Activated CD4-positive, alpha-beta T cell treated with anti-CD3 and anti-CD28 coated beads, Interleukin-2, amount 10 ng/mL, durations not matched to agents 7 days and 5 days (primary cell): ENCODE measurements at regions not wholly inside any gene's neighbourhood (a gene's known extent, or its start where the extent isn't known, plus 50 kb on each side); places are given as distances from the start of the nearest gene placed in this dataset.
A peak's percentile ranks its signal among the peaks of the same experiment; 100 is the strongest.

ENCODE experiments used
- CTCF ChIA-PET: fragments of 350-600 bp; sonication (Branson Sonifier 250); formaldehyde crosslinking; loops from one replicate; lab custom pipeline; 2021; ENCODE audit warnings: antibody characterized with exemption; lab: Charles Lee
- POLR2A ChIA-PET: fragments of 350-600 bp; sonication (Branson Sonifier 250); formaldehyde crosslinking; loops from one replicate; lab custom pipeline; 2021; ENCODE audit warnings: antibody characterized with exemption; lab: Charles Lee
- DNase-seq: peaks from one replicate; pipeline ENCODE4 v3.0.0-alpha.2; 2020
- H3K27ac Mint-ChIP-seq: one replicate; pipeline ENCODE4 v1.8.0; 2021; ENCODE audit warnings: mild to moderate bottlenecking, moderate library complexity, mixed read lengths
- H3K27me3 Mint-ChIP-seq: one replicate; pipeline ENCODE4 v1.8.0; 2021; ENCODE audit warnings: mixed read lengths
- H3K36me3 Mint-ChIP-seq: one replicate; pipeline ENCODE4 v1.8.0; 2021; ENCODE audit warnings: low read depth, mixed read lengths
- H3K4me1 Mint-ChIP-seq: one replicate; pipeline ENCODE4 v1.8.0; 2021; ENCODE audit warnings: mixed read lengths
- H3K4me3 Mint-ChIP-seq: one replicate; pipeline ENCODE4 v1.8.0; 2021; ENCODE audit warnings: mild to moderate bottlenecking, moderate library complexity, mixed read lengths
- H3K9me3 Mint-ChIP-seq: one replicate; pipeline ENCODE4 v1.8.0; 2021; ENCODE audit warnings: mixed read lengths

DNA sequence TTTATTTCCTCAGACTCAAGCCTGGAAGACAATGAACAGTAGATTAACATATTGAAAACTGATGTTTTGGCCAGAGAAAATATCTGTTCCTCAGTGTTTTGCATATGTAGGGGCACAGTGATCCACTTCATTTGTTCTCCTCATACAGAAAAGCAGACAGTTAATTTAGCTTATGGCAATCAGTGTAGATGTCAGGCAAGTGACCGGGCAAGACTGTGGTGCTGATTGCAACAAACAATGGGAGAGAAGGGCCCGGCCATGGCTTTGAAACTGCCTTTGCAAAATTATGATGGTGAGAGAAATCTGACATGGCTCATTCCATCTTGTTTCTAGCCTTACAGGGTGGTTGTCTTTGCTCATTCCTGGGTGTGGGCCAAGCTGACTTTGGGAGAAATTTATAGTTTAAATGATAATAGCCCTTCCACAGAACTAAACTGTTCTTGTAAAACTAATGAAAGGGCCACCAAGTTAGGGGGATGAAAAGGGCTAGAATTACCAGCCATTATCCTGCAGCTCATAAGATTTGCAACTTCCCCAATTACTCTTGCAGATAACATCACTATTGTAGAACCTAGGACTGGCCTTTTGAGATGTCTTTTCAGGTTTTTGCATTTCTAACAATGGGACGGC lies 220.3 kb downstream of the KTN1 start:
- Mint-ChIP-seq H3K4me1 (peaks cover 30% of the 10 kb centered on the region), H3K36me3 (peaks cover 6% of the 10 kb centered on the region), H3K9me3 (peaks cover 18% of the 10 kb centered on the region), H3K27ac (no peak overlapping the region), H3K4me3 (no peak overlapping the region), H3K27me3 (no peaks in the 10 kb centered on the region)
- POLR2A ChIA-PET, result no interaction called here
- DNase-seq, result no peak
- CTCF ChIA-PET, result interaction anchor here (1.3 kb wide), 1 partner anchor 21 kb away, joined by 3 read pairs; no protein-coding TSS in a partner anchor

DNA sequence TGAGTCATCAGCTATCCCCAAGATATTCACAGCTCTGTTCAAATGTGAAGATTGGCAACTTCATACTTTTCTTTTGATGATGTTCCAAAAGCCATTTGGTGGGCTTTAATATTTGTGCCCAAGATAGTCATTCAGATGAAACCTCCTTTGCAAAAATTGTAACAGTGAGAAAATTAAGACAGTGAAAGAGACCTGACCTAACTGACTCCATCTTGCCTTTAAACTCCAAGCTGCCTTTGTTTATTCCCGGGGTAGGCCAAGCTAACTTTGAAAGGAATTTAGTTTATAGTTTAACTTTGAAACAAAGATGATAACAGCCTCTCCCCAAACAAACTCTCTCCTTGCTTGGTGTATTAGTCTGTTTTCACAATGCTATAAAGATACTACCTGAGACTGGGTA lies 221.1 kb downstream of the KTN1 start:
- Mint-ChIP-seq H3K36me3 (peaks cover 6% of the 10 kb centered on the region), H3K27ac (no peak overlapping the region), H3K4me3 (no peak overlapping the region), H3K4me1 (peaks cover 35% of the 10 kb centered on the region), H3K9me3 (peaks cover 18% of the 10 kb centered on the region), H3K27me3 (no peaks in the 10 kb centered on the region)
- CTCF ChIA-PET, result interaction anchor here (0.5 to 1.3 kb wide), 2 partner anchors 22 to 34 kb away, joined by 3 read pairs; no protein-coding TSS in a partner anchor
- no peak for DNase-seq
- POLR2A ChIA-PET, result no interaction called here

DNA sequence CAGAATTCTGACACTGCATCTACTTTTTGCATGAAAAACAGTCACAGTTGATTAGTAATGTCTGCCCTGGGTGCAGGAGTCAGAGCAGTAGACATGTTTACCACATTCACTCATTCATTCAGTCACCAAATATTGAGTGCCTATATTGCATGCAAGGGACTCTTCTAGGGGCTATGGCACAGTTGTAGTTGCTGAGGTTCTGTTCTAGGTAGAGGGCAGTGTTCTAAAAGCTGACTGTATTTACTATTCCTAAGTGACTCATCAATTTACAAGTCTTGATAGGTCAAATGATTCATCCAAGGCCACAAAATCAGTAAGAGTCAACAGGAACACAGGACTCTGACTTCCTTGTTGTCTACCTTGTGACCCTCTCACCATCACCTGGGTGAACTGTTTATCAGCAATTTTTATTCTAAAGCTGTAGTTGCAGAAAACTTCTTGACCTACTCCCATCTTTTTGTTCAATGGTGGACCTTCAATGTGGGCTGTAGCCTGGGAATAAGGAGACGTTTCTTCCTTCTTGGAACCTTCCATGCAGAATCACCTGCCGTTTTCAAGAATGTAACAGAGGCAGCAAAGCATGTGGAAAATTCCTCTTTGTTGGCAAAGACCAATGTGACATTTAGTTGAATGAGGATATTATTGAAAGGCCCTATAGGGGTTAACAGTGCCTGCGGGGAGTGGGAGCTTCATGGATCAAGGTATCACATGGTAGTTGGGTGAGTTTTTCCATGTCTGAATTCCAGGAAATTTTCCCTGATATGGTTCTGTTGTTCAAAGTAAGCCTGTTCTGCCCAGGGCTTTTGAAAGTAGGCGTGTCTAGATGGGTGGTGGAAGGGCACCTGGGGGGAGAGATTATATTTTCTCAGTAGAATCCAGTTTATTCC lies 223.2 kb downstream of the KTN1 start:
- no peak for DNase-seq
- CTCF ChIA-PET, result interaction anchor here (1.1 to 2.6 kb wide), 4 partner anchors 8 to 33 kb away, joined by 3 to 7 read pairs (median 6); no protein-coding TSS in a partner anchor
- POLR2A ChIA-PET, result no interaction called here
- peaks cover 28% of the 10 kb centered on the region for H3K9me3 Mint-ChIP-seq
- no peak overlapping the region for H3K27ac Mint-ChIP-seq
- no peaks in the 10 kb centered on the region for H3K27me3 Mint-ChIP-seq
- H3K4me1 Mint-ChIP-seq, result peaks cover 55% of the 10 kb centered on the region
- H3K4me3 Mint-ChIP-seq, result no peak overlapping the region
- H3K36me3 Mint-ChIP-seq, result peaks cover 17% of the 10 kb centered on the region

DNA sequence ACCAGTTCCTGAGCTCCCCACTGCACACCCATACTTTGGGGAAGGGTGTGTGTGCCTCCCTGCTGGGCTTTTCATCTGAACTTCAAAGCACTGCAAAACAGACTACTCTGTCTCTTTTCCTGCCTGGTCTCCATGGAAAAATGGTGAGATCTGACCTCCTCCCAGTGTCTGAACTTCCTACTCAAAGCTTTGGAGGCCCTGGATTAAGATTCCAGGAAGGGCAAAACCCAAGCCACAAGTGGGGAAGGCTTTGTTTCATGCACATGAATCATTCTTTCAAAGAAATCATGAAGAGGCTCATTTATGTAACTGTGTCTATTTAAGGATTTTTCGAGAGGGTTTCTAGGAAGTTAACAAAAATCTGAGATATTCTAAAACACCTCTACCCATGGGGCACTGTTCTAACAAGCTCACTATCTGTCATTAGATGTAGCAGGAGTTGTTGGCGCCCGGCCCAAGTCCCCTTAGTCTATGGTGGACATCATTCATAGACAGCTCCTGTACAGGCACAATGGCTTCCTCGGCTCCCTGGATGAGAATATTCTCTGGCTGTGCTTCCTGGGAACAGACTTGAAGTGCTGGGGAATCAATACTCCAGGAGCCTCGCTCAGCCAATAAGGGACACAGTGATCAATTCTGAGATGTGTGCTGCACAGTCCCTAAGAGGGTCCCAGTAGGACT lies 224.0 kb downstream of the KTN1 start:
- no peak for DNase-seq
- Mint-ChIP-seq H3K4me1 (peaks cover 55% of the 10 kb centered on the region), H3K27me3 (no peaks in the 10 kb centered on the region), H3K4me3 (no peak overlapping the region), H3K36me3 (peaks cover 18% of the 10 kb centered on the region), H3K27ac (peak overlapping the region; percentile 81), H3K9me3 (peaks cover 29% of the 10 kb centered on the region)
- ChIA-PET CTCF (interaction anchor here (2.3 to 2.6 kb wide), 2 partner anchors 9 to 34 kb away, joined by 7 read pairs; no protein-coding TSS in a partner anchor), POLR2A (no interaction called here)

DNA sequence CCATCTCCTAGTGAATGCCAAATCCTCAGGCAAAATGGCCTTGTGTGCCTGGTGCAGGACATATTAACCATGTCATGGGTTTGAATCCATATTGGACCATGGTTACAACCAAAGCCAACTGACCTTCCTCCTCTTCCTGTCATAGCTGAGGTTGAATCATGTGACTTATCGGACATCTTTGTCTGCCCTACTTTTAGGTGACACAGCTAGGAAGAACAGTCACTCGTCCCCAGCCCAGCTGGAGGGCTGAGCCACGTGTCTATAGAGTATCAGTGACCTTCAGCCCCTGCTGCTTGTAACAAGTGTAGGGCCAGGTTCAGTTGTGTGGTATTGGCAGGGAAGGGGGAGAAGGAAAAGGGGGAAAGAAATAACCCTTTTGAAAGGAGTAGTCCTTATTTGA lies 225.2 kb downstream of the KTN1 start:
- no peak for DNase-seq
- Mint-ChIP-seq H3K4me3 (no peak overlapping the region), H3K9me3 (peaks cover 27% of the 10 kb centered on the region), H3K4me1 (peaks cover 58% of the 10 kb centered on the region), H3K27me3 (peaks cover under 1% of the 10 kb centered on the region), H3K27ac (no peak overlapping the region), H3K36me3 (peaks cover 21% of the 10 kb centered on the region)
- CTCF ChIA-PET, result interaction anchor here (0.8 to 2.6 kb wide), 4 partner anchors 10 to 13 kb away, joined by 3 to 7 read pairs (median 4); no protein-coding TSS in a partner anchor
- POLR2A ChIA-PET, result no interaction called here

DNA sequence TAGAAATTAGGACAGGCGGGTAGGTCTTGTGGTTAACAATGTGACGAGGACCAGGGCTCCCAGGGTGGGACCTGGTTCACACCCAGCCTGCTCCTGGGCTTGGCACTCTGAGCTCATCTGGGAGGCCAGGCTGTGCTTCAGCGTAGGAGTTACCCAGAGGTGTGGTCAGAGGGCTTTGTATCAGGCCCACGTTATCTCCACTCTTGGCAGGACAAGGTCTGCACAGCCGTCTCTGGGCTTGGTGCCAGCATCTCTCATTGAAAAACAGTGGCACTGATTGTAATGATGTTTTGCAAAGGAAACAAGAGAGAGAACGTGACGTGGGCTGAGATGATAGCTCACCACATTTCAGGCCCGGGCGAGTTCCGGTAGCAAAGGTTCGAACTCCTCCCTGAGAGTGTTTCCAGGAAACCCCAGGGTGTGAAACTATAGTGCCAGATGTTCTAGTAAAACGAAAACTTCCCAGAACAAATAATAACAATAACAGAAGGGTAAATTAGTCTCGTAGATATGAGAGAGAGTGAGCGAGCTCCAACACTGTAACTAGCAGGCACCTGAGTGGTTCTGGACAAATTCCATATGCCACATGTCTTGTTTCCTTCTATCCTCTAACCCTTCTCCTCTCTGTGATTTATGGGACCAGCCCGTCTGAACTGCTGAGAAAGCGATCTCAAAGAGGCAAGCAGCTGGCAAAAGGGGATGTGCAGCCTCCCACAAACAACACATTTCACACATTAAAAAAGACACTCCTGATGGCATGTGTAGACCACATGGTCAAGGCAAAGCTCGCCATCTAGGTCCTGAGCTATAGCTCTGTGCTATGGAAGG lies 227.3 kb downstream of the KTN1 start:
- CTCF ChIA-PET, result interaction anchor here (0.5 to 1.1 kb wide), 4 partner anchors 21 to 1435 kb away, joined by 3 read pairs; no protein-coding TSS in a partner anchor
- peaks cover 51% of the 10 kb centered on the region for H3K4me1 Mint-ChIP-seq
- peaks cover 8% of the 10 kb centered on the region for H3K27me3 Mint-ChIP-seq
- POLR2A ChIA-PET, result no interaction called here
- peak overlapping the region; percentile 4 for H3K4me3 Mint-ChIP-seq
- H3K36me3 Mint-ChIP-seq, result peaks cover 26% of the 10 kb centered on the region
- peaks cover 23% of the 10 kb centered on the region for H3K9me3 Mint-ChIP-seq
- H3K27ac Mint-ChIP-seq, result peak overlapping the region; percentile 91
- DNase-seq, result peak; percentile 80

DNA sequence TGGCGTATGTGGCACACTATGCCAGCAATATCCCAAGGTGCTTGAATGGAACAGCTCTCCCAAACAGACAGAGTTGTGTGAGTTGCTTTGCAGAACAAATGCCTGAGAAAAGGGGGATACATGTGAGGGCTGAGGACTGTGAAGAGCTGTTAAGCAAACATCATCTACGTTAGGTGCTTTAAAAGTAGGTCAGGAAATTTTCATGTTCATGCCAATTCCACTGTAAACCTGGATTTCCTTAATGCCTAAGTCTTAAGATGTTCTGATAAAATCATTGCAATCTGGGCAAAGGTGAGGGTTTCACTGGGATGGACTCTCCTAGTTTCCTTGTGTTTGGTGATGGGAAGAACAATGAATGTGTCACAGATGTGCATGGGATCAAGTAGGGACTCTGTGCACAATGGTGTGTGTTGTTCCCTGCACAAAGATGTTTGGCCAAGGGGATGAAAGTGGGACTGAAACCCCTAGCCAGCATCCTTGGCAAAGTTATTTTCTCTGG lies 227.9 kb downstream of the KTN1 start:
- POLR2A ChIA-PET, result no interaction called here
- Mint-ChIP-seq H3K27me3 (peaks cover 13% of the 10 kb centered on the region), H3K36me3 (peaks cover 28% of the 10 kb centered on the region), H3K4me3 (no peak overlapping the region), H3K27ac (peak overlapping the region; percentile 91), H3K9me3 (peaks cover 24% of the 10 kb centered on the region), H3K4me1 (peaks cover 50% of the 10 kb centered on the region)
- DNase-seq, result no peak
- CTCF ChIA-PET, result interaction anchor here (0.8 to 1.1 kb wide), 2 partner anchors 21 to 47 kb away, joined by 3 read pairs; no protein-coding TSS in a partner anchor

DNA sequence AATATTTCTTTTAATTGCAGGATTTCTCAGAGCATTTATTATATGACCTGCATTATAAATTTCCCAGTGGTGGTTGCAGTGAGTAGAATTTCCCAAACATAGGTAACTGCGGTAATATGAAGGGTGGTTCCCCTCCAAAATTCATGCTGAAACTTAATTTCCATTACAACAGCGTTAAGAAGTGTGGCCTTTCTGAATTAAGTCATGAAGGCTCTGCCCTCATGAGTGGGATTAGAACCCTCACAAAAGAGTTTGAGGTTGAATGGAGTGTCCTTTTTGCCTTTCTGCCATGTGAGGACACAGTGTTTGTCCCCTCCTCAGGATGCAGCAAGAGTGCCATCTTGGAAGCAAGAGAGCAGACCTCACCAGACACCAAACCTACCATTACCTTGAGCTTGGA lies 233.6 kb downstream of the KTN1 start:
- Mint-ChIP-seq H3K36me3 (peaks cover 22% of the 10 kb centered on the region), H3K27ac (no peak overlapping the region), H3K4me3 (no peak overlapping the region), H3K4me1 (peaks cover 16% of the 10 kb centered on the region), H3K9me3 (peaks cover 21% of the 10 kb centered on the region), H3K27me3 (peaks cover 13% of the 10 kb centered on the region)
- POLR2A ChIA-PET, result no interaction called here
- CTCF ChIA-PET, result interaction anchor here (1.4 to 1.5 kb wide), 2 partner anchors 9 to 30 kb away, joined by 3 to 4 read pairs; no protein-coding TSS in a partner anchor
- no peak for DNase-seq

DNA sequence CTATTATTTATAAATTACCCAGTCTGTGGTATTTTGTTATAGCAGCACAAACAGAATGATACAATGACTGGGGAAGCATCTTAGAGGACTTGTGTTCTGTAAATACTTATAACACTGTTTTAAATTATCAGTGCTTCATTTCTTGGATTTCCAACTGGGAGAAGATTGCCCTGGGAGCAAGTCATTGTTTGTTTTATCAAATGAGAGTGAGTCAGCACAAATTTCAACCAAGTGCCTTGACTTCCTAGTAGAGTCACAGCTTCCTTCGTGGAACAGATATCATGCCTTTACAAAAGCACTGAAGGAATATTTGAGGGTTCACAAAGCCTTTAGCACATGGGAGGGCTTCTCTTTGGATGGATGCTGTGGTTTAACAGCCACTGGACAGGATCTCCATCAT lies 234.1 kb downstream of the KTN1 start:
- Mint-ChIP-seq H3K4me3 (no peak overlapping the region), H3K9me3 (peaks cover 21% of the 10 kb centered on the region), H3K27ac (no peak overlapping the region), H3K27me3 (peaks cover 13% of the 10 kb centered on the region), H3K4me1 (peaks cover 16% of the 10 kb centered on the region), H3K36me3 (peaks cover 22% of the 10 kb centered on the region)
- DNase-seq, result no peak
- POLR2A ChIA-PET, result no interaction called here
- CTCF ChIA-PET, result interaction anchor here (1.4 to 1.5 kb wide), 3 partner anchors 8 to 35 kb away, joined by 3 to 4 read pairs (median 3); no protein-coding TSS in a partner anchor

DNA sequence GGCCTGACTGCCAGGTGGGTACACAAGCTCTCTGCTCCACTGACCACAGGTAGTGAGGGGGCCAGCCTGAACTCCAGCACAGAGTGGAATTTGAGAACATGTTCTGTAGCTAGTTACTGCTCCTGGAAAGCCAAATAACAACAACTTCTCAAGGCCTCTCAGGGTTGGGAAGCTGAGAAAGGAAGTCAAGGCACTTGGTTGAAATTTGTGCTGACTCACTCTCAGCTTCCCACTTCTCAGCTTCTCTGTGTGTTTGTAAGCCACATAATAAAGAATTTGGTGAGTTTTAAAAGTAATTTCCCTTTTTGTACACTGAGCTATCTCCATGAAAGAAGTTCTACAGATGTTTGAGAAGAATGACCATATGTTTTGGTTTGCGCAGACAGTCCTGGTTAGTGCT lies 234.9 kb downstream of the KTN1 start:
- H3K27ac Mint-ChIP-seq, result no peak overlapping the region
- peaks cover 13% of the 10 kb centered on the region for H3K27me3 Mint-ChIP-seq
- no peak for DNase-seq
- POLR2A ChIA-PET, result no interaction called here
- peaks cover 22% of the 10 kb centered on the region for H3K36me3 Mint-ChIP-seq
- no peak overlapping the region for H3K4me3 Mint-ChIP-seq
- H3K4me1 Mint-ChIP-seq, result peaks cover 13% of the 10 kb centered on the region
- CTCF ChIA-PET, result interaction anchor here (1.2 to 1.8 kb wide), 4 partner anchors 9 to 36 kb away, joined by 3 to 5 read pairs (median 4); no protein-coding TSS in a partner anchor
- peaks cover 21% of the 10 kb centered on the region for H3K9me3 Mint-ChIP-seq

DNA sequence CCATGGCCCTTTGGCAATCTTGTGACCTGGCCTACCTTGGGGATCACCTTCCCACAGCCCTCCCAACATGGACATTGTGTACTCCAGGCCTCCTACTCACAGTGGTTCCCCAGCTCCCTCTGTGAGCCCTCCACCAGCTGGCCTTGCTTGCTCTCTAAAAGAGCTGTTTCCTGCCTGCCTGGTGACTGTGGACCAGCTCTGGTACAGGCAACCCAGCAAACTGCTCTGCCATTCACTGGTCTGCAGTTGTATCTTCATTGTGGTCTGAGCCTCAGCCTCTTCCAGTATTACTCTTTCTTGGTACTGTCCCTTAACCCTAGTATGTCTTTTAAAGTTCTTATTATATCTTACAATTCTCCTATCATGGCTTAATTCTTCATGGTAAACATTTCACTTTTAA lies 236.2 kb downstream of the KTN1 start:
- DNase-seq, result no peak
- Mint-ChIP-seq H3K4me1 (peaks cover 13% of the 10 kb centered on the region), H3K36me3 (peaks cover 10% of the 10 kb centered on the region), H3K27me3 (peaks cover 8% of the 10 kb centered on the region), H3K4me3 (no peak overlapping the region), H3K27ac (peak overlapping the region; percentile 27), H3K9me3 (peaks cover 15% of the 10 kb centered on the region)
- POLR2A ChIA-PET, result no interaction called here
- CTCF ChIA-PET, result interaction anchor here (1.8 kb wide), 1 partner anchor 13 kb away, joined by 4 read pairs; no protein-coding TSS in a partner anchor
